ENCODE measurements at regions not wholly inside any gene's neighbourhood (a gene's known extent, or its start where the extent isn't known, plus 50 kb on each side); places are given as distances from the start of the nearest gene placed in this dataset.

GRCh38 chr10:2950546-2950945 lies 116.8 kb upstream of the PFKP start:
- DNase-seq (ENCODE audit: low spot score), result no peak

GRCh38 chr10:2949948-2950354 lies 117.4 kb upstream of the PFKP start:
- peak; percentile 55 for DNase-seq (ENCODE audit: low spot score)

- no peak for DNase-seq (ENCODE audit: low spot score)
Measured at GRCh38 chr10:2949221-2949947, 118.0 kb upstream of the PFKP start.

- DNase-seq (ENCODE audit: low spot score), result no peak
Measured at GRCh38 chr10:2948127-2948854, 119.1 kb upstream of the PFKP start.

- DNase-seq (ENCODE audit: low spot score), result no peak
Measured at GRCh38 chr10:2944788-2945187, 122.6 kb upstream of the PFKP start.

DNA sequence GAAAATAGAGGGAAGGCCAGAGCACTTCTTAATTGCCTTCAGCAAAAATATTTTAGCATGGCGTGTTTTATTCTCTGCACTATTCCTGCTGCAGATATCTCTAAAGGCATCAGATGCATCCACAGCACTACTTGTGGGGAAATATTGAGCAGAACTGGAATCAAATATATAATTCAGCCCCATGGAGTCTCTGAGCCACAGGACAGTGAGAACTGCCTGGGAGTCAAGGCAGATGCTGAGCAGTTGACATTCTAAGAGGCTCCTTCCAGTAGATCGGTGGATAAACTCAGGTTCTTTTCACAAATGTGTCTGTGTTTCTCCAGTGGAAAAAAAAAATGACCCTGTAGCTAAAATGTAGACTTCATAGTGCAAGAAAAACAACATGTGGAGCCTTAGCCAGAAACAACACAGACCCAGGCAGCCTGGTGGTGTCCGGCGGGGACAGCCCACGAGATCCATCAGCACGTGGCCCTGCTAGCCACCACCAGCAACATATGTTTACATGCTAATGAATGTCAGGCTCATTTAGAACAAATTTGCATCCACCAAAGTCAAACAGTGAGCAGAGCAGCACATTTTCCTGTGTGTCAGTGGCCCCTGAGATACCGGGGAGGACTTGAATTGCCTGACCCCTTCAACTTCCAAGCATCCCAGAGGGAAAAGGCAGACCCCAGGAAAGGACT lies 123.3 kb upstream of the PFKP start:
- DNase-seq (ENCODE audit: low spot score), result no peak

- no peak for DNase-seq (ENCODE audit: low spot score)
Measured at GRCh38 chr10:2942938-2943337, 124.4 kb upstream of the PFKP start.

DNA sequence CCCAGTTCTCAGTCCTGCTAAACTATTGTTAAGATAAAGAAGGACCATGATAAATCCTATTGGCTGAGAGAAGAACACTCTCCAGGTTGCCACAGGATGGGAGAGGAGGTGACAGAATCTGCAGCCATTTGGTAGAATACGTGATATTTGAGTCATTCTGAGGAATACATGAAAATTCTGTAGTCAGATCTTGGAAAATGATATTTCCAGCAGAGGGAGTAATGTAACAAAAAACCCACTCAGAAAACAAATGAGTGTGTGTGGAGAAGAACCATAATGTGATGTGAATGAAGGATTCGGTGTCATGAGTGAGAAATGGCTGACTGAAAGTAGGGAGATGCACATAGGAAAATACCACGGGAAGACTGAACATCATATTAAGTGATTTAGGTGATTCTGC lies 128.5 kb upstream of the PFKP start:
- DNase-seq (ENCODE audit: low spot score), result peak; percentile 38

GRCh38 chr10:2936816-2937215 lies 130.5 kb upstream of the PFKP start:
- no peak for DNase-seq (ENCODE audit: low spot score)

GRCh38 chr10:2935647-2936386 lies 131.5 kb upstream of the PFKP start:
- DNase-seq (ENCODE audit: low spot score), result no peak

- no peak for DNase-seq (ENCODE audit: low spot score)
Measured at GRCh38 chr10:2933924-2934323, 133.4 kb upstream of the PFKP start.

GRCh38 chr10:2933519-2933918 lies 133.8 kb upstream of the PFKP start:
- DNase-seq (ENCODE audit: low spot score), result no peak

- DNase-seq (ENCODE audit: low spot score), result no peak
Measured at GRCh38 chr10:2933071-2933470, 134.3 kb upstream of the PFKP start.

DNA sequence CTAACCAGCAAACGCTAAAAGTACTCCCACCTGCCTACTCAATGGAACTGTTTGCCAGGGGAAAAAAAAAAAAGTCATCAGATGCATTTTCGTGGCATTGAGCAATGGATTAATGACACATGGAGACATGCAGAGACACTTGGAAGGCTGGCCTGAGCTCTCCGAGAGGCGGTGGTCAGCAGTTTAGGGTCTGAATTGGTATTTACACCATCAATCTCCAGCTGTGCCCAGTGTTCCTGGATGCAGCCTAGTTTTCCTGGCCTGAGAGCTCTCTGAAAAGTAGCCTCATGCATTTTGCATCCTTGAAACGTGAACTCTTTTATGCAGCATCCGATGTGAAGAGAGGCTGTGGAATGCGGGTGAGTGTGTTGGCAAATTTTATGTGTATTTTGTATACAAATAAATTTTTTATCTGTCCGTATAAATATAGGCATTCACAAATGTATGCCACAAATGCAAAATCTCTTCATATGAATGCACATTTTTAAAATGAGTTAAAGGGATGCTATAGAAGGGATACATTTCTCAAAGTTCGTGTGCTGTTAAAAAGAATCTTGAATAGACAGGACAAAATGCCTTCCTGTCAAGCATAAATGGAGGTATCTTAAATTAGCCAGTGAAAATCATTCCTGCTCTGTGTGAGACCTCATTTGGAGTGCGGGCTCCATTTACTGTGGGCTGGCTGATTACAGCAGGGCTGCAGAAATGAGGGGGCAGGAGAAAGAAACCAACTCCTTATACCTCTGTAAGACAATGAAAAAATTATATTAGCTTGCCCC lies 137.7 kb upstream of the PFKP start:
- DNase-seq (ENCODE audit: low spot score), result no peak

GRCh38 chr10:2927958-2928840 lies 139.1 kb upstream of the PFKP start:
- DNase-seq (ENCODE audit: low spot score), result peak; percentile 88

- DNase-seq (ENCODE audit: low spot score), result no peak
Measured at GRCh38 chr10:2926918-2927660, 140.3 kb upstream of the PFKP start.

DNA sequence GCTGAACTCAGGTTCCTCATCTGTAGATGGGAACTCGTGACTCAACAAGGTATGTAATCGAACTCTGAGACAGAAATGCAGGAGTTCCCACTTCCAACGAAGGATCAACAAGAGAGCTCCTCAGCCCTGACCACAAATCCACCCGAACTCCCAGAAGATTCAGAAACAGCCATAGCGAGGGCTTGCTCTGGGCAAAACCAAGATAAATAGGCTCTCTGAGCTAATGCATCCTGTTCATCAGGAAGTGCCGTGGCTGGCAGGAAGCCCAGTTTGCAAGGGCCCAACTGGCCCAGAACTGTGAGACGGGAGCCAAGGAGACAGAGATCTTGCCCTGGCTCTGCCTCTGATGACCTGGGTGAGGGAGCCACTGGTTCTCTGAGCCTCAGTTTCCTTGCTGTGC lies 141.7 kb upstream of the PFKP start:
- DNase-seq (ENCODE audit: low spot score), result no peak

GRCh38 chr10:2924431-2924830 lies 142.9 kb upstream of the PFKP start:
- no peak for DNase-seq (ENCODE audit: low spot score)

- no peak for DNase-seq (ENCODE audit: low spot score)
Measured at GRCh38 chr10:2921956-2922680, 145.2 kb upstream of the PFKP start.
